SK-N-SH (cell line): ENCODE measurements at regions not wholly inside any gene's neighbourhood (a gene's known extent, or its start where the extent isn't known, plus 50 kb on each side); places are given as distances from the start of the nearest gene placed in this dataset.
A peak's percentile ranks its signal among the peaks of the same experiment; 100 is the strongest.

Experiments
- CTCF ChIP-seq: fragments of 200-600 bp; sonication (generic); IDR thresholded peaks from 2 replicates; pipeline ENCODE4 v1.6.1; 2017; ENCODE audit warnings: antibody characterized with exemption, mild to moderate bottlenecking, moderate library complexity
- EP300 ChIP-seq, 2 experiments: IDR thresholded peaks; 2 replicates each; pipeline versions ENCODE4 v1.4.0 to v1.6.1; 2012; ENCODE audit warnings: borderline replicate concordance in 1 of 2, low read depth in 1 of 2, low read length in 1 of 2
- GABPA ChIP-seq: IDR thresholded peaks from 2 replicates; pipeline ENCODE4 v1.4.0; 2012; ENCODE audit warnings: low read depth, mild to moderate bottlenecking
- JUND ChIP-seq: IDR thresholded peaks from 2 replicates; pipeline ENCODE4 v1.4.0; 2012
- MAX ChIP-seq: IDR thresholded peaks from 2 replicates; pipeline ENCODE4 v1.4.0; 2012; ENCODE audit warnings: low read depth
- MEF2A ChIP-seq: IDR thresholded peaks from 2 replicates; pipeline ENCODE4 v1.4.0; 2012; ENCODE audit warnings: low read depth, borderline replicate concordance
- POLR2AphosphoS5 ChIP-seq: IDR thresholded peaks from 2 replicates; pipeline ENCODE4 v1.6.1; 2012; ENCODE audit warnings: low read depth, low read length
- RAD21 ChIP-seq: IDR thresholded peaks from 2 replicates; pipeline ENCODE4 v1.6.1; 2012; ENCODE audit warnings: mild to moderate bottlenecking, low read length
- REST ChIP-seq: IDR thresholded peaks from 2 replicates; pipeline ENCODE4 v1.6.1; 2012; ENCODE audit warnings: mild to moderate bottlenecking, low read depth, low read length, moderate library complexity
- RFX5 ChIP-seq: IDR thresholded peaks from 2 replicates; pipeline ENCODE4 v1.6.1; 2012; ENCODE audit warnings: mild to moderate bottlenecking, improper control_type of control experiment, low read length
- USF1 ChIP-seq: IDR thresholded peaks from 2 replicates; pipeline ENCODE4 v1.4.0; 2012; ENCODE audit warnings: low read depth, borderline replicate concordance
- YY1 ChIP-seq: IDR thresholded peaks from 2 replicates; pipeline ENCODE4 v1.4.0; 2012; ENCODE audit warnings: low read depth, mild to moderate bottlenecking

- peak; percentile 78 for TF ChIP-seq CTCF
- TF ChIP-seq GABPA: no peak
- TF ChIP-seq MAX: no peak
- TF ChIP-seq YY1: no peak
- no peak for TF ChIP-seq MEF2A
- TF ChIP-seq USF1: no peak
- peak; percentile 74 for TF ChIP-seq RAD21
- no peak for TF ChIP-seq RFX5
- TF ChIP-seq EP300 (IDR thresholded peaks at IDR 0.05; ENCODE audit: borderline replicate concordance in 1 of 2, low read depth in 1 of 2, low read length in 1 of 2): no peak
- TF ChIP-seq JUND: no peak
- TF ChIP-seq REST: no peak
- no peak for TF ChIP-seq POLR2AphosphoS5
These were observed 115.4 kb downstream of the KLHL28 start for GRCh38 chr14:44846232-44846824.
